ENCODE measurements at regions not wholly inside any gene's neighbourhood (a gene's known extent, or its start where the extent isn't known, plus 50 kb on each side); places are given as distances from the start of the nearest gene placed in this dataset.

GRCh38 chr5:115439639-115440038 lies 104.9 kb downstream of the FEM1C start:
- WGBS, 2 donors: 80 to 89% methylated on average over 2 of the region's 2 CpGs

DNA sequence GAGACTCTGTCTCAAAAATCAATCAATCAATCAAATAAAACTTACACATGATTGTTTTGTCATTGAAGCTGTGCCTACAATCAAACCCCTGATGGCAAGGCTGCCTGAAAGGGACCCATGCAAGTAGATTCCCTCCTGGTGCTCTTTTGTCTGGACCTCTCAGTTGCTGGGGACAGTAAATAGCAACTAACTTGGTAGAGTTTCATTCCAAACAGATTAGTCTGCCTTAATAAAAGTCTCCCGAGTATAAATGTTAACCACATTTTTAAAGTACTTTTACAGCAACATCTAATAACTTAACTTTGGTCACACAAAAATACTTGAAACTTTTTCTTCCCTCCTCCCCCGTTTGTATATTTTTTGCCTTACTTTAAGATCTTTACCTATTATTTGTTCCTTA lies 105.5 kb downstream of the FEM1C start:
- intact Hi-C loops (cut with DNase I): no loop called here
- H3K36me3 ChIP-seq: no peaks in the 10 kb centered on the region
- H3K9me3 ChIP-seq: no peaks in the 10 kb centered on the region
- no peak overlapping the region for H3K4me3 ChIP-seq
- no peak for DNase-seq
- WGBS, 2 donors: 77% methylated on average over 2 of the region's 2 CpGs
- no peaks in the 10 kb centered on the region for H3K27me3 ChIP-seq
- peaks cover 0 to 18% (median 6%) of the 10 kb centered on the region in 3 donors for H3K4me1 ChIP-seq
- H3K27ac ChIP-seq: no peak overlapping the region
- TF ChIP-seq, protein P1, sequence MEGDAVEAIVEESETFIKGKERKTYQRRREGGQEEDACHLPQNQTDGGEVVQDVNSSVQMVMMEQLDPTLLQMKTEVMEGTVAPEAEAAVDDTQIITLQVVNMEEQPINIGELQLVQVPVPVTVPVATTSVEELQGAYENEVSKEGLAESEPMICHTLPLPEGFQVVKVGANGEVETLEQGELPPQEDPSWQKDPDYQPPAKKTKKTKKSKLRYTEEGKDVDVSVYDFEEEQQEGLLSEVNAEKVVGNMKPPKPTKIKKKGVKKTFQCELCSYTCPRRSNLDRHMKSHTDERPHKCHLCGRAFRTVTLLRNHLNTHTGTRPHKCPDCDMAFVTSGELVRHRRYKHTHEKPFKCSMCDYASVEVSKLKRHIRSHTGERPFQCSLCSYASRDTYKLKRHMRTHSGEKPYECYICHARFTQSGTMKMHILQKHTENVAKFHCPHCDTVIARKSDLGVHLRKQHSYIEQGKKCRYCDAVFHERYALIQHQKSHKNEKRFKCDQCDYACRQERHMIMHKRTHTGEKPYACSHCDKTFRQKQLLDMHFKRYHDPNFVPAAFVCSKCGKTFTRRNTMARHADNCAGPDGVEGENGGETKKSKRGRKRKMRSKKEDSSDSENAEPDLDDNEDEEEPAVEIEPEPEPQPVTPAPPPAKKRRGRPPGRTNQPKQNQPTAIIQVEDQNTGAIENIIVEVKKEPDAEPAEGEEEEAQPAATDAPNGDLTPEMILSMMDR (IDR thresholded peaks at IDR 0.05): no peak
- TF ChIP-seq POLR2A (IDR thresholded peaks at IDR 0.05): no peak

More at GRCh38 chr5:115439639-115440038, 104.9 kb downstream of the FEM1C start:
- TF ChIP-seq POLR2A (IDR thresholded peaks at IDR 0.05): no peak
- TF ChIP-seq, protein P1 (IDR thresholded peaks at IDR 0.05): no peak
- no peaks in the 10 kb centered on the region for H3K9me3 ChIP-seq
- intact Hi-C loops (cut with DNase I): no loop called here
- H3K4me1 ChIP-seq: peaks cover 0 to 18% (median 6%) of the 10 kb centered on the region in 3 donors
- no peak for DNase-seq
- H3K4me3 ChIP-seq: no peak overlapping the region
- no peaks in the 10 kb centered on the region for H3K36me3 ChIP-seq
- H3K27ac ChIP-seq: no peak overlapping the region
- no peaks in the 10 kb centered on the region for H3K27me3 ChIP-seq

DNA sequence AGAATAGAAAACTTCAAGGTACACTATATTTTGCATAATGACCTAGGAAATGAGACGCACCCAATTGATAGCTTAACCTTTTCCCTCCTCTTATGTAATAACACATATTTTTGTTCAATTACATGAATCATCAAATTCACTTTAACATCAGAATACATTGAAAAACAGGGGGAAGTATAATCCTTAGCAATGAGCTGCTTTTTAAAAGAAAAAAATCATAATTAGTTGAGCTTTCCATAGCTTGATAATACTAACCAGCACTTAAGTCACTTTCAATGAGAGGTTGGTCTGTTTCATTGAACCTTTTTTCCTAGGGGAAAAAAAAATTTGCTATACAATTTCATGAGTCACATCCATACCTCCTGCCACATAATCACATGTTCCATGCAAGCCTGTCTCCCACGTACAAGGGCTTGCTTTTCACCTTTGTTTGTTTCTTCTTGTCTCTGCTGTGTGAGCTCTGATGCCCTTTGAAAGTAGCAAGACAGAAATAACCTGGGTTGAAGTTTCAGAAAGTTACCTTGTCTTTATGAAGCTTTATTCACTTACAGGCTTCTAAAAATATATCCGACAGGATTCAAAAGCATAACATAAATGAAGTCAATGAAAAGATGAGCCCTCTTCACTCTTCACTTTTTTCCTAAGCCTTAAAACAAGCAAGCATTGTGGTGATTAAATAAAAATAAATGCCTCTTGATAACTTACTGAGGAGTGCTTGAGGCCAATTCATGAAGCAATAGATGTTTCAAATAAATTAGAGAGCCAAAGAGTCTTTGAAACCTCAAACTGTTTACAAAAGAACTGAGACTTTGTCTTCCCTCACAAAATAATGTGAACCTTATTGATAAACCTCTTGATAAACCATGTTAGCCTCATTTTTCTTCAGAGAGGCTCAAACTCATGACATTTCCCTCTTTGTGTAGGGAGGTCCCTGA lies 108.5 kb downstream of the FEM1C start:
- no peak overlapping the region for H3K27ac ChIP-seq
- H3K27me3 ChIP-seq: no peaks in the 10 kb centered on the region
- 25 to 31% methylated on average over 3 of the region's 3 CpGs for WGBS, 2 donors
- TF ChIP-seq POLR2A (IDR thresholded peaks at IDR 0.05): no peak
- TF ChIP-seq, protein P1 (IDR thresholded peaks at IDR 0.05): no peak
- no peaks in the 10 kb centered on the region for H3K9me3 ChIP-seq
- H3K4me3 ChIP-seq: no peak overlapping the region
- no peak for DNase-seq
- peaks cover 0 to 30% (median 6%) of the 10 kb centered on the region in 3 donors for H3K4me1 ChIP-seq
- intact Hi-C loops (cut with DNase I): no loop called here
- H3K36me3 ChIP-seq: no peaks in the 10 kb centered on the region

- H3K4me1 ChIP-seq: peaks cover 0 to 37% (median 6%) of the 10 kb centered on the region in 3 donors
- intact Hi-C loops (cut with DNase I): no loop called here
- H3K27ac ChIP-seq: no peak overlapping the region
- 53 to 54% methylated on average over 4 of the region's 4 CpGs for WGBS, 2 donors
- H3K27me3 ChIP-seq: no peaks in the 10 kb centered on the region
- H3K4me3 ChIP-seq: no peak overlapping the region
- no peak for TF ChIP-seq POLR2A (IDR thresholded peaks at IDR 0.05)
- TF ChIP-seq, protein P1 (IDR thresholded peaks at IDR 0.05): no peak
- no peaks in the 10 kb centered on the region for H3K36me3 ChIP-seq
- DNase-seq: no peak
- no peaks in the 10 kb centered on the region for H3K9me3 ChIP-seq
These were observed 109.4 kb downstream of the FEM1C start for GRCh38 chr5:115435065-115435777.

- H3K4me1 ChIP-seq: peaks cover 0 to 49% (median 14%) of the 10 kb centered on the region in 3 donors
- intact Hi-C loops (cut with DNase I): no loop called here
- DNase-seq: no peak
- no peaks in the 10 kb centered on the region for H3K36me3 ChIP-seq
- no peak for TF ChIP-seq POLR2A (IDR thresholded peaks at IDR 0.05)
- TF ChIP-seq, protein P1 (IDR thresholded peaks at IDR 0.05): no peak
- no peaks in the 10 kb centered on the region for H3K9me3 ChIP-seq
- no peak overlapping the region for H3K27ac ChIP-seq
- no peak overlapping the region for H3K4me3 ChIP-seq
- H3K27me3 ChIP-seq: no peaks in the 10 kb centered on the region
These were observed 110.7 kb downstream of the FEM1C start for GRCh38 chr5:115433918-115434317.
